ENCODE measurements at regions not wholly inside any gene's neighbourhood (a gene's known extent, or its start where the extent isn't known, plus 50 kb on each side); places are given as distances from the start of the nearest gene placed in this dataset.

- ATAC-seq (peak in 1 of 4 donors; percentile 67), DNase-seq (no peak)
- intact Hi-C loops (cut with DNase I): no loop called here
- H3K4me1 ChIP-seq: no peaks in the 10 kb centered on the region
- H3K9me3 ChIP-seq: no peaks in the 10 kb centered on the region
- no peak overlapping the region for H3K4me3 ChIP-seq
- no peak overlapping the region for H3K27ac ChIP-seq
- WGBS (ENCODE audit: insufficient coverage, low coverage, low lambda C conversion rate, missing lambda C conversion rate): 49% methylated on average over 5 of the region's 6 CpGs
- H3K36me3 ChIP-seq: no peaks in the 10 kb centered on the region
- no peaks in the 10 kb centered on the region for H3K27me3 ChIP-seq
- TF ChIP-seq POLR2A (IDR thresholded peaks at IDR 0.05) (no peak), CTCF (IDR thresholded peaks at IDR 0.05) (no peak)
Measured at GRCh38 chr3:117477214-117477755, 767.7 kb downstream of the TUSC7 start.

- DNase-seq (no peak), ATAC-seq (no peak)
- H3K36me3 ChIP-seq: no peaks in the 10 kb centered on the region
- no peaks in the 10 kb centered on the region for H3K4me1 ChIP-seq
- WGBS (ENCODE audit: insufficient coverage, low coverage, low lambda C conversion rate, missing lambda C conversion rate): 51% methylated on average over 2 of the region's 2 CpGs
- H3K27ac ChIP-seq: no peak overlapping the region
- H3K4me3 ChIP-seq: no peak overlapping the region
- no peak for TF ChIP-seq CTCF (IDR thresholded peaks at IDR 0.05)
- no peak for TF ChIP-seq POLR2A (IDR thresholded peaks at IDR 0.05)
- no peaks in the 10 kb centered on the region for H3K9me3 ChIP-seq
- intact Hi-C loops (cut with DNase I): no loop called here
- no peaks in the 10 kb centered on the region for H3K27me3 ChIP-seq
Measured at GRCh38 chr3:117479095-117479494, 769.5 kb downstream of the TUSC7 start.

- intact Hi-C loops (cut with DNase I): no loop called here
Measured at GRCh38 chr3:117480525-117480924, 770.9 kb downstream of the TUSC7 start.

GRCh38 chr3:117480972-117481371 lies 771.4 kb downstream of the TUSC7 start:
- ATAC-seq: no peak

More at GRCh38 chr3:117480525-117480924, 770.9 kb downstream of the TUSC7 start:
- Histone ChIP-seq H3K4me3 (no peak overlapping the region), H3K27ac (no peak overlapping the region), H3K9me3 (no peaks in the 10 kb centered on the region), H3K27me3 (no peaks in the 10 kb centered on the region), H3K36me3 (no peaks in the 10 kb centered on the region), H3K4me1 (no peaks in the 10 kb centered on the region)
- DNase-seq: no peak
- TF ChIP-seq POLR2A (IDR thresholded peaks at IDR 0.05): no peak
- no peak for TF ChIP-seq CTCF (IDR thresholded peaks at IDR 0.05)
- 66% methylated on average over 2 of the region's 3 CpGs for WGBS (ENCODE audit: insufficient coverage, low coverage, low lambda C conversion rate, missing lambda C conversion rate)
- ATAC-seq: no peak

More at GRCh38 chr3:117480972-117481371, 771.4 kb downstream of the TUSC7 start:
- TF ChIP-seq CTCF (IDR thresholded peaks at IDR 0.05): no peak
- TF ChIP-seq POLR2A (IDR thresholded peaks at IDR 0.05): no peak
- no peak overlapping the region for H3K27ac ChIP-seq
- H3K27me3 ChIP-seq: no peaks in the 10 kb centered on the region
- intact Hi-C loops (cut with DNase I): no loop called here
- H3K4me1 ChIP-seq: no peaks in the 10 kb centered on the region
- H3K9me3 ChIP-seq: no peaks in the 10 kb centered on the region
- DNase-seq: no peak
- no peaks in the 10 kb centered on the region for H3K36me3 ChIP-seq
- WGBS (ENCODE audit: insufficient coverage, low coverage, low lambda C conversion rate, missing lambda C conversion rate): 21% methylated on average over 1 of the region's 1 CpG
- no peak overlapping the region for H3K4me3 ChIP-seq

Measured in right lobe of liver (tissue), 6 donors.